Uterus (tissue), 3 donors: ENCODE measurements at regions not wholly inside any gene's neighbourhood (a gene's known extent, or its start where the extent isn't known, plus 50 kb on each side); places are given as distances from the start of the nearest gene placed in this dataset.

ENCODE experiments used
- DNase-seq, 2 donors: peaks; one replicate each; pipeline ENCODE4 v3.0.0-alpha.2; 2019 to 2020
- H3K27ac ChIP-seq, 2 donors: fragments of 200-600 bp; sonication (generic); 1 replicate in 1 of 2; 2 replicates in 1 of 2; pipeline ENCODE4 v1.5.1; 2016 to 2018
- H3K27me3 ChIP-seq, 2 donors: fragments of 200-600 bp; sonication (generic); one replicate each; pipeline ENCODE4 v1.5.1; 2018 to 2019; ENCODE audit warnings: control low read depth in 1 of 2
- H3K36me3 ChIP-seq, 2 donors: fragments of 200-600 bp; sonication (generic); one replicate each; pipeline ENCODE4 v1.5.1; 2019; ENCODE audit warnings: control low read depth in 1 of 2
- H3K4me1 ChIP-seq, 2 donors: fragments of 200-600 bp; sonication (generic); one replicate each; pipeline ENCODE4 v1.5.1; 2018 to 2019; ENCODE audit warnings: control low read depth in 1 of 2
- H3K4me3 ChIP-seq, 2 donors: fragments of 200-600 bp; sonication (generic); 1 replicate in 1 of 2; 2 replicates in 1 of 2; pipeline ENCODE4 v1.5.1; 2018 to 2019; ENCODE audit warnings: mild to moderate bottlenecking in 1 of 2
- H3K9me3 ChIP-seq, 2 donors: fragments of 200-600 bp; sonication (generic); one replicate each; pipeline ENCODE4 v1.5.1; 2019; ENCODE audit warnings: control low read depth in 1 of 2
- POLR2A ChIP-seq, 2 donors: fragments of 450-650 bp; IDR thresholded peaks; one replicate each; pipeline ENCODE4 v1.6.1; 2016; ENCODE audit warnings: antibody characterized with exemption in 2 of 2, mild to moderate bottlenecking in 1 of 2, moderate library complexity in 1 of 2
- intact Hi-C: fragments of 100-400 bp; cut with DNase I; formaldehyde crosslinking; loops from one replicate; pipeline ENCODE4 v1.15.1; 2023; ENCODE audit warnings: low total_unique reads
- TF ChIP-seq, protein P1 (sequence below), 4 experiments: fragments of 200-600 bp in 2 of 4; fragments of 450-650 bp in 2 of 4; sonication (generic) in 2 of 4; IDR thresholded peaks; one replicate each; pipeline ENCODE4 v1.5.1; 2016 to 2019; ENCODE audit warnings: antibody characterized with exemption in 4 of 4, mild to moderate bottlenecking in 2 of 4, moderate library complexity in 1 of 4
- donor health status: DM: yes; HTN: yes; CAD: no.

GRCh38 chr12:97957109-97957508 is 494.5 kb downstream of the RMST start:
- no peak overlapping the region for H3K4me3 ChIP-seq
- H3K9me3 ChIP-seq: no peaks in the 10 kb centered on the region
- no peak for TF ChIP-seq POLR2A (IDR thresholded peaks at IDR 0.05)
- TF ChIP-seq, protein P1, sequence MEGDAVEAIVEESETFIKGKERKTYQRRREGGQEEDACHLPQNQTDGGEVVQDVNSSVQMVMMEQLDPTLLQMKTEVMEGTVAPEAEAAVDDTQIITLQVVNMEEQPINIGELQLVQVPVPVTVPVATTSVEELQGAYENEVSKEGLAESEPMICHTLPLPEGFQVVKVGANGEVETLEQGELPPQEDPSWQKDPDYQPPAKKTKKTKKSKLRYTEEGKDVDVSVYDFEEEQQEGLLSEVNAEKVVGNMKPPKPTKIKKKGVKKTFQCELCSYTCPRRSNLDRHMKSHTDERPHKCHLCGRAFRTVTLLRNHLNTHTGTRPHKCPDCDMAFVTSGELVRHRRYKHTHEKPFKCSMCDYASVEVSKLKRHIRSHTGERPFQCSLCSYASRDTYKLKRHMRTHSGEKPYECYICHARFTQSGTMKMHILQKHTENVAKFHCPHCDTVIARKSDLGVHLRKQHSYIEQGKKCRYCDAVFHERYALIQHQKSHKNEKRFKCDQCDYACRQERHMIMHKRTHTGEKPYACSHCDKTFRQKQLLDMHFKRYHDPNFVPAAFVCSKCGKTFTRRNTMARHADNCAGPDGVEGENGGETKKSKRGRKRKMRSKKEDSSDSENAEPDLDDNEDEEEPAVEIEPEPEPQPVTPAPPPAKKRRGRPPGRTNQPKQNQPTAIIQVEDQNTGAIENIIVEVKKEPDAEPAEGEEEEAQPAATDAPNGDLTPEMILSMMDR (IDR thresholded peaks at IDR 0.05): no peak
- H3K27ac ChIP-seq: no peak overlapping the region
- intact Hi-C loops: no loop called here
- DNase-seq: no peak
- H3K36me3 ChIP-seq: no peaks in the 10 kb centered on the region
- no peaks in the 10 kb centered on the region for H3K4me1 ChIP-seq
- H3K27me3 ChIP-seq: no peaks in the 10 kb centered on the region

- intact Hi-C loops: no loop called here
- H3K36me3 ChIP-seq: no peaks in the 10 kb centered on the region
- H3K4me1 ChIP-seq: no peaks in the 10 kb centered on the region
- no peak for DNase-seq
- TF ChIP-seq POLR2A (IDR thresholded peaks at IDR 0.05): no peak
- TF ChIP-seq, protein P1 (IDR thresholded peaks at IDR 0.05): no peak
- H3K4me3 ChIP-seq: no peak overlapping the region
- no peak overlapping the region for H3K27ac ChIP-seq
- no peaks in the 10 kb centered on the region for H3K27me3 ChIP-seq
- H3K9me3 ChIP-seq: no peaks in the 10 kb centered on the region
Measured at GRCh38 chr12:97960225-97960624, 497.6 kb downstream of the RMST start.

- no peak for DNase-seq
- TF ChIP-seq, protein P1 (IDR thresholded peaks at IDR 0.05): peak in 2 of 4 experiments; percentile 6 to 24
- no peak for TF ChIP-seq POLR2A (IDR thresholded peaks at IDR 0.05)
- intact Hi-C loops: no loop called here
Measured at GRCh38 chr12:97960741-97961608, 498.4 kb downstream of the RMST start.

DNA sequence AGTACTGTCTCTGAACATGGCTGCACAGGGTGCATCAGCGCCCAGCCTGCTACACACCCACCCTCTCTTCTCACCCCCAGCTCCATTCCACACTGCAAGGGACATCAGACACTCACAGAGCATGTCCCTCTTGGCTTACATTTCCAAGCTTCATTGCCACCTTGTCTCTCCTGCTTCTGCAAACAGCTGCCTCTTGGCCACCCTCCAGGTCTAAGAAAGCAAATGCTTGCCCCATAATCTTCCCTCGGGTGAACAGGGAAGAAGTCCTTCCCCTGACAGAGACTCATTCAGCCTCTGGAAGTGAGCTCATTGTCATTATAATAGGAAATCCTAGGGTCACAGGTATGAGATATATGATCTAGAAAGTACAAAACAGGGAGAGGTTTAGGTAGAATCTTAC is 505.2 kb downstream of the RMST start:
- intact Hi-C loops: no loop called here
- Histone ChIP-seq H3K36me3 (no peaks in the 10 kb centered on the region), H3K4me1 (no peaks in the 10 kb centered on the region), H3K27ac (no peak overlapping the region), H3K27me3 (no peaks in the 10 kb centered on the region), H3K9me3 (no peaks in the 10 kb centered on the region), H3K4me3 (no peak overlapping the region)
- TF ChIP-seq, protein P1 (IDR thresholded peaks at IDR 0.05): no peak
- no peak for TF ChIP-seq POLR2A (IDR thresholded peaks at IDR 0.05)
- no peak for DNase-seq

More at GRCh38 chr12:97960741-97961608, 498.4 kb downstream of the RMST start:
- no peaks in the 10 kb centered on the region for H3K36me3 ChIP-seq
- no peak overlapping the region for H3K4me3 ChIP-seq
- H3K27me3 ChIP-seq: no peaks in the 10 kb centered on the region
- no peaks in the 10 kb centered on the region for H3K4me1 ChIP-seq
- H3K9me3 ChIP-seq: no peaks in the 10 kb centered on the region
- no peak overlapping the region for H3K27ac ChIP-seq

GRCh38 chr12:97968641-97969197 is 506.1 kb downstream of the RMST start:
- TF ChIP-seq, protein P1 (IDR thresholded peaks at IDR 0.05): no peak
- no peak for TF ChIP-seq POLR2A (IDR thresholded peaks at IDR 0.05)
- Histone ChIP-seq H3K4me1 (no peaks in the 10 kb centered on the region), H3K27ac (no peak overlapping the region), H3K4me3 (no peak overlapping the region), H3K36me3 (no peaks in the 10 kb centered on the region), H3K9me3 (no peaks in the 10 kb centered on the region), H3K27me3 (no peaks in the 10 kb centered on the region)
- DNase-seq: no peak
- intact Hi-C loops: no loop called here
